Smooth muscle cell (in vitro differentiated cells): ENCODE measurements at regions not wholly inside any gene's neighbourhood (a gene's known extent, or its start where the extent isn't known, plus 50 kb on each side); places are given as distances from the start of the nearest gene placed in this dataset.

Experiments
- DNase-seq: peaks from one replicate; lab custom pipeline; 2025; ENCODE audit not compliant: unreplicated experiment; lab: John Stamatoyannopoulos, UW
- H2AFZ ChIP-seq: fragments of 200-600 bp; sonication (generic); 2 replicates; pipeline ENCODE4 v1.6.0; 2016; ENCODE audit warnings: antibody characterized with exemption, low read depth, mild to moderate bottlenecking
- H3F3A ChIP-seq: fragments of 200-600 bp; sonication (generic); 2 replicates; pipeline ENCODE4 v1.6.0; 2017; ENCODE audit warnings: antibody characterized with exemption, low read depth
- H3K27ac ChIP-seq: fragments of 200-600 bp; sonication (generic); 2 replicates; pipeline ENCODE4 v1.5.1; 2016; ENCODE audit warnings: low read depth, mild to moderate bottlenecking
- H3K27me3 ChIP-seq: fragments of 200-600 bp; sonication (generic); 2 replicates; pipeline ENCODE4 v1.6.1; 2016; ENCODE audit warnings: low read depth, mild to moderate bottlenecking
- H3K36me3 ChIP-seq: fragments of 200-600 bp; sonication (generic); 2 replicates; pipeline ENCODE4 v1.5.1; 2016; ENCODE audit warnings: low read depth
- H3K4me1 ChIP-seq: fragments of 200-600 bp; sonication (generic); 2 replicates; pipeline ENCODE4 v1.5.1; 2016; ENCODE audit warnings: low read depth
- H3K4me2 ChIP-seq: fragments of 200-600 bp; sonication (generic); 2 replicates; pipeline ENCODE4 v1.6.0; 2016; ENCODE audit warnings: mild to moderate bottlenecking
- H3K4me3 ChIP-seq: fragments of 200-600 bp; sonication (generic); 2 replicates; pipeline ENCODE4 v1.5.1; 2016; ENCODE audit warnings: mild to moderate bottlenecking
- H3K79me2 ChIP-seq: fragments of 200-600 bp; sonication (generic); 2 replicates; pipeline ENCODE4 v1.6.0; 2016; ENCODE audit warnings: low read depth, mild to moderate bottlenecking
- H3K9ac ChIP-seq: fragments of 200-600 bp; sonication (generic); 2 replicates; pipeline ENCODE4 v1.6.0; 2016; ENCODE audit warnings: low read depth
- H3K9me3 ChIP-seq: fragments of 200-600 bp; sonication (generic); replicated peaks from 2 replicates; pipeline ENCODE4 v1.5.1; 2016; ENCODE audit warnings: low read depth
- H4K20me1 ChIP-seq: fragments of 200-600 bp; sonication (generic); 2 replicates; pipeline ENCODE4 v1.6.0; 2016; ENCODE audit warnings: low read depth
- WGBS: methylation state at CpG from one replicate; pipeline ENCODE4 v1.1.7; 2016; ENCODE audit warnings: low lambda C conversion rate; 5-methylcytosine and 5-hydroxymethylcytosine counted together
- TF ChIP-seq, protein P1 (sequence below): fragments of 200-600 bp; sonication (generic); IDR thresholded peaks from 2 replicates; pipeline ENCODE4 v1.5.1; 2017; ENCODE audit warnings: borderline replicate concordance, mild to moderate bottlenecking, antibody characterized with exemption; ENCODE audit not compliant: insufficient read depth, poor library complexity, severe bottlenecking

DNA sequence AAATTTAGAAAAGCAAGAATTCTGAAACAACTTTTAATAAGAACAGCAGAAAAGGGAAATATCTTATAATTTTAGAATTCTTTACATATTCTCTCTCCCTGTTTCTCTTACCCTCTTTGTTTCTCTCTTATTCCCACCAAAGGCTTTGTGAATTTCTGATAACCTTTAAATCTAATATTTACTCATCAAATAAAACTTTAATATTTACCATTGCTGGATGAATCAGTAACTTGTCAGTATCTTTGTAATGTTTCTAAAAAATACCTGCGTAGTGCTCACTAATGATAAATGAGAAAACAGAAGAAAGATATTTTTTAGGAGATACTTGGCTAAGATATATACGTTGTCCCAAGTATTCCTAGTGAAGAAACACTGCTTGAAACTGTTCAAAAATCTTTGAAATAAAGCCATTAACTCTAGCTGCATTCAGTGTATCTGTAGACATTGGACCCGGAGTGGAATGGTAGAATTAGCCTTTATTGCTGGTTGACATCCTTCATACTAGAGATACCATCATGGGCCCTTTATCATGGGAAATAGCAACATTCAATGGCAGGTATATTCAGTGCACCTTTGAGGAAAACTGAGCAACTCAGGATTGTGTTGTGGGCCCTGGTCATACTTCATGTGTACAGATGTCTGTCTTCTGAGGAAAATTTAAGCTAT, 2160.4 kb downstream of the MAT2B start:
- Histone ChIP-seq H3K79me2 (no peaks in the 10 kb centered on the region), H3K9ac (no peak overlapping the region), H3K27ac (no peak overlapping the region), H3K4me3 (no peak overlapping the region), H3F3A (no peaks in the 10 kb centered on the region), H3K4me1 (no peaks in the 10 kb centered on the region), H3K27me3 (no peaks in the 10 kb centered on the region), H3K4me2 (no peak overlapping the region), H4K20me1 (no peaks in the 10 kb centered on the region), H2AFZ (no peak overlapping the region), H3K9me3 (no peaks in the 10 kb centered on the region), H3K36me3 (no peaks in the 10 kb centered on the region)
- TF ChIP-seq, protein P1, sequence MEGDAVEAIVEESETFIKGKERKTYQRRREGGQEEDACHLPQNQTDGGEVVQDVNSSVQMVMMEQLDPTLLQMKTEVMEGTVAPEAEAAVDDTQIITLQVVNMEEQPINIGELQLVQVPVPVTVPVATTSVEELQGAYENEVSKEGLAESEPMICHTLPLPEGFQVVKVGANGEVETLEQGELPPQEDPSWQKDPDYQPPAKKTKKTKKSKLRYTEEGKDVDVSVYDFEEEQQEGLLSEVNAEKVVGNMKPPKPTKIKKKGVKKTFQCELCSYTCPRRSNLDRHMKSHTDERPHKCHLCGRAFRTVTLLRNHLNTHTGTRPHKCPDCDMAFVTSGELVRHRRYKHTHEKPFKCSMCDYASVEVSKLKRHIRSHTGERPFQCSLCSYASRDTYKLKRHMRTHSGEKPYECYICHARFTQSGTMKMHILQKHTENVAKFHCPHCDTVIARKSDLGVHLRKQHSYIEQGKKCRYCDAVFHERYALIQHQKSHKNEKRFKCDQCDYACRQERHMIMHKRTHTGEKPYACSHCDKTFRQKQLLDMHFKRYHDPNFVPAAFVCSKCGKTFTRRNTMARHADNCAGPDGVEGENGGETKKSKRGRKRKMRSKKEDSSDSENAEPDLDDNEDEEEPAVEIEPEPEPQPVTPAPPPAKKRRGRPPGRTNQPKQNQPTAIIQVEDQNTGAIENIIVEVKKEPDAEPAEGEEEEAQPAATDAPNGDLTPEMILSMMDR = no peak
- no peak for DNase-seq
- 94% methylated on average over 3 of the region's 3 CpGs for WGBS

DNA sequence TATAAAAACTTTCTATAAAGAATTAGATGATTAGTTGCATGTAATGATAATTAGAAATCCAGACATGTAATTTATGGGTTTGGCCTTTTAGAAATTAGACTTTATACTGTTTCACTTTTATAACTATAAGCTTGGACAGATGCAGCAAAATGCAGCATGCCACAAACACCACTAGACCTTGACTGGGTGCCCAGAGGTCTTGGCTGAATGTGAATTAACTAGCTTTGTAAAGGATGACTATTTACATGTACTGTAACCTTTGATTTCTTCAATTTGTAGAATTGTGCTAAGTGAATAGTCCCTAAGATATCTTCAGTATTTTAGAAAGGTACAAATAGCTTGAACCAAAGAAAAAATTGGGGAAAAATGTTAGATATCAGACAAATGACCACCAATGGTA, 2168.1 kb downstream of the MAT2B start:
- H3K27ac ChIP-seq = no peak overlapping the region
- H3K4me1 ChIP-seq = no peaks in the 10 kb centered on the region
- no peaks in the 10 kb centered on the region for H3F3A ChIP-seq
- TF ChIP-seq, protein P1 = no peak
- no peak for DNase-seq
- H4K20me1 ChIP-seq = no peaks in the 10 kb centered on the region
- no peaks in the 10 kb centered on the region for H3K27me3 ChIP-seq
- H3K9ac ChIP-seq = no peak overlapping the region
- H3K9me3 ChIP-seq = no peaks in the 10 kb centered on the region
- no peak overlapping the region for H3K4me3 ChIP-seq
- no peak overlapping the region for H2AFZ ChIP-seq
- no peak overlapping the region for H3K4me2 ChIP-seq
- H3K36me3 ChIP-seq = no peaks in the 10 kb centered on the region
- H3K79me2 ChIP-seq = no peaks in the 10 kb centered on the region

DNA sequence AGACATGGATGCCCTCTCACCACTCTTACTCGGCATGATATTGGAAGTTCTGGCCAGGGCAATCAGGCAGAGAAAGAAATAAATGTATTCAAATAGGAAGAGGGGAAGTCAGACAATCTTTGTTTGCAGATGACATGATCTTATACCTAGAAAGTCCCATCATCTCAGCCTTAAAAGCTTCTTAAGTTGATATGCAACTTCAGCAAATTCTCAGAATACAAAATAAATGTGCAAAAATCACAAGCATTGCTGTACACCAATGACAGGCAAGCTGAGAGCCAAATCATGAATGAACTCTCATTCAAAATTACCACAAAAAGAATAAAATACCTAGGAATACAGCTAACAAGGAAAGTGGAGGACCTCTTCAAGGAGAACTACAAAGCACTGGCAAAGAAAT, 2190.4 kb downstream of the MAT2B start:
- no peak overlapping the region for H3K4me2 ChIP-seq
- TF ChIP-seq, protein P1 = no peak
- no peak overlapping the region for H2AFZ ChIP-seq
- H3K4me1 ChIP-seq = no peaks in the 10 kb centered on the region
- no peaks in the 10 kb centered on the region for H3F3A ChIP-seq
- no peaks in the 10 kb centered on the region for H4K20me1 ChIP-seq
- H3K27me3 ChIP-seq = no peaks in the 10 kb centered on the region
- WGBS = 86% methylated on average over 1 of the region's 1 CpG
- H3K27ac ChIP-seq = no peak overlapping the region
- H3K79me2 ChIP-seq = no peaks in the 10 kb centered on the region
- no peak for DNase-seq
- H3K4me3 ChIP-seq = no peak overlapping the region
- no peaks in the 10 kb centered on the region for H3K36me3 ChIP-seq
- H3K9ac ChIP-seq = no peak overlapping the region
- no peaks in the 10 kb centered on the region for H3K9me3 ChIP-seq

DNA sequence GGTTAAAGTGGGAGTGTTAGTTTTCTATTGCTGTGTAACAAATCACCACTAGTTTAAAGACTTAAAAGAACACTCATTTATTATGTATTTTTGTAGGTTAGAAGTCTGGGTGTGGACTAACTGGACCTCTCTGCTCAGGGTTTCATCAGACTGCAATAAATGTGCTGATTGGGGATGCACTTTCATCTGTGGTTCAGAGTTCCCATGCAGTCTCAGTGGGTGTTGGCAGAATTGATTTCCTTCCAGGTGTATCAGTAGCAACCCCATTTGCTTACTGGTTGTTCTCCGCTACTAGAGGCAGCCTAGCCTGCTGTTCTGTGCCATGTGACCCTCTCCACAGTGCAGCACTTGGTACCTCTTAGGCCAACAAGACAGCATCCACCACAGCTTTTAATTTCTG, 2200.5 kb downstream of the MAT2B start:
- no peaks in the 10 kb centered on the region for H3K27me3 ChIP-seq
- H3K9me3 ChIP-seq = no peaks in the 10 kb centered on the region
- H3F3A ChIP-seq = no peaks in the 10 kb centered on the region
- DNase-seq = no peak
- H3K4me3 ChIP-seq = no peak overlapping the region
- H3K9ac ChIP-seq = no peak overlapping the region
- 92% methylated on average over 1 of the region's 1 CpG for WGBS
- H3K4me2 ChIP-seq = no peak overlapping the region
- H3K79me2 ChIP-seq = no peaks in the 10 kb centered on the region
- H3K27ac ChIP-seq = no peak overlapping the region
- no peaks in the 10 kb centered on the region for H3K4me1 ChIP-seq
- TF ChIP-seq, protein P1 = no peak
- H4K20me1 ChIP-seq = no peaks in the 10 kb centered on the region
- H2AFZ ChIP-seq = no peak overlapping the region
- no peaks in the 10 kb centered on the region for H3K36me3 ChIP-seq
